SK-N-SH treated with all-trans-retinoic acid at 6 μM for 48 hours (cell line): ENCODE measurements at regions not wholly inside any gene's neighbourhood (a gene's known extent, or its start where the extent isn't known, plus 50 kb on each side); places are given as distances from the start of the nearest gene placed in this dataset.

ENCODE experiments used
- GLIS3 ChIP-seq: fragments of 250-450 bp; sonication (Bioruptor Pico); IDR thresholded peaks from 2 replicates; pipeline ENCODE4 v1.5.0; 2020; ENCODE audit warnings: mild to moderate bottlenecking, moderate library complexity
- OSR1 ChIP-seq: fragments of 250-450 bp; sonication (Bioruptor Pico); IDR thresholded peaks from 2 replicates; pipeline ENCODE4 v1.8.0; 2022; ENCODE audit warnings: moderate library complexity, mild to moderate bottlenecking, inconsistent platforms
- TCF4 ChIP-seq: fragments of 250-450 bp; sonication (Bioruptor Pico); IDR thresholded peaks from 2 replicates; pipeline ENCODE4 v1.8.0; 2021; ENCODE audit warnings: mild to moderate bottlenecking, moderate library complexity, borderline replicate concordance
- ZFP30 ChIP-seq: fragments of 450-650 bp; formaldehyde crosslinking; IDR thresholded peaks from 2 replicates; pipeline ENCODE4 v1.5.0; 2022; ENCODE audit warnings: mild to moderate bottlenecking, moderate library complexity
- TF ChIP-seq, protein P1 (sequence below): fragments of 250-450 bp; sonication (Bioruptor Pico); IDR thresholded peaks from 2 replicates; pipeline ENCODE4 v1.8.0; 2021; ENCODE audit warnings: low read depth, mild to moderate bottlenecking, moderate library complexity, borderline replicate concordance
- TF ChIP-seq, protein P2 (sequence below): fragments of 250-450 bp; sonication (Bioruptor Pico); IDR thresholded peaks from 2 replicates; pipeline ENCODE4 v1.8.0; 2020; ENCODE audit warnings: mild to moderate bottlenecking, moderate library complexity, borderline replicate concordance
- TF ChIP-seq, protein P3 (sequence below): fragments of 250-450 bp; sonication (Bioruptor Pico); IDR thresholded peaks from 2 replicates; pipeline ENCODE4 v1.5.0; 2020; ENCODE audit warnings: mild to moderate bottlenecking, moderate library complexity
- TF ChIP-seq, protein P4 (sequence below): fragments of 250-450 bp; sonication (Bioruptor Pico); IDR thresholded peaks from 2 replicates; pipeline ENCODE4 v1.5.1; 2020; ENCODE audit warnings: low read depth, mild to moderate bottlenecking, moderate library complexity

DNA sequence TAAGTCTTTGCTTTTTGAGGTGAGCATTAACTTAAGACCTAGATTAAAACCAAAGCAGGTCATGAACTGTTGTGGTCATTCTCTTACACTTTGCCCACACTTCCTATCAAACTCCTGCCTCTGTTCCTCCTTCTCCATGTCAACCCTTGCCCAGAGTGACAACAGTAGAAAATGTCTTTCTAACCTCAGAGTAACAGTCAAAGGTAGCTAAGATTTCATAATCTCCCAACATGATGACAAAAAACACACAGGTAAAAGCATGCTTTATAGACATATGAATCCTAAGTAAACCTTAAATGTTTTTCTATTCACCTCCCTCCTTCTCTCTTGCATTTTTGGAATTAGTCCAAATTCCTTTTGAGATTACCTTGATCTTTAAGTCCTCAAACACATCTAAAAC, 422.3 kb downstream of the SPATA31D1 start:
- TF ChIP-seq, protein P1, sequence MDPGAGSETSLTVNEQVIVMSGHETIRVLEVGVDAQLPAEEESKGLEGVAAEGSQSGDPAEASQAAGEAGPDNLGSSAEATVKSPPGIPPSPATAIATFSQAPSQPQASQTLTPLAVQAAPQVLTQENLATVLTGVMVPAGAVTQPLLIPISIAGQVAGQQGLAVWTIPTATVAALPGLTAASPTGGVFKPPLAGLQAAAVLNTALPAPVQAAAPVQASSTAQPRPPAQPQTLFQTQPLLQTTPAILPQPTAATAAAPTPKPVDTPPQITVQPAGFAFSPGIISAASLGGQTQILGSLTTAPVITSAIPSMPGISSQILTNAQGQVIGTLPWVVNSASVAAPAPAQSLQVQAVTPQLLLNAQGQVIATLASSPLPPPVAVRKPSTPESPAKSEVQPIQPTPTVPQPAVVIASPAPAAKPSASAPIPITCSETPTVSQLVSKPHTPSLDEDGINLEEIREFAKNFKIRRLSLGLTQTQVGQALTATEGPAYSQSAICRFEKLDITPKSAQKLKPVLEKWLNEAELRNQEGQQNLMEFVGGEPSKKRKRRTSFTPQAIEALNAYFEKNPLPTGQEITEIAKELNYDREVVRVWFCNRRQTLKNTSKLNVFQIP (CRISPR knock-in tag), result no peak
- TF ChIP-seq TCF4 (CRISPR knock-in tag) (no peak), OSR1 (CRISPR knock-in tag) (no peak), ZFP30 (CRISPR knock-in tag) (no peak), GLIS3 (CRISPR knock-in tag) (no peak)
- TF ChIP-seq, protein P2, sequence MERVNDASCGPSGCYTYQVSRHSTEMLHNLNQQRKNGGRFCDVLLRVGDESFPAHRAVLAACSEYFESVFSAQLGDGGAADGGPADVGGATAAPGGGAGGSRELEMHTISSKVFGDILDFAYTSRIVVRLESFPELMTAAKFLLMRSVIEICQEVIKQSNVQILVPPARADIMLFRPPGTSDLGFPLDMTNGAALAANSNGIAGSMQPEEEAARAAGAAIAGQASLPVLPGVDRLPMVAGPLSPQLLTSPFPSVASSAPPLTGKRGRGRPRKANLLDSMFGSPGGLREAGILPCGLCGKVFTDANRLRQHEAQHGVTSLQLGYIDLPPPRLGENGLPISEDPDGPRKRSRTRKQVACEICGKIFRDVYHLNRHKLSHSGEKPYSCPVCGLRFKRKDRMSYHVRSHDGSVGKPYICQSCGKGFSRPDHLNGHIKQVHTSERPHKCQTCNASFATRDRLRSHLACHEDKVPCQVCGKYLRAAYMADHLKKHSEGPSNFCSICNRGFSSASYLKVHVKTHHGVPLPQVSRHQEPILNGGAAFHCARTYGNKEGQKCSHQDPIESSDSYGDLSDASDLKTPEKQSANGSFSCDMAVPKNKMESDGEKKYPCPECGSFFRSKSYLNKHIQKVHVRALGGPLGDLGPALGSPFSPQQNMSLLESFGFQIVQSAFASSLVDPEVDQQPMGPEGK (CRISPR knock-in tag), result no peak
- TF ChIP-seq, protein P3, sequence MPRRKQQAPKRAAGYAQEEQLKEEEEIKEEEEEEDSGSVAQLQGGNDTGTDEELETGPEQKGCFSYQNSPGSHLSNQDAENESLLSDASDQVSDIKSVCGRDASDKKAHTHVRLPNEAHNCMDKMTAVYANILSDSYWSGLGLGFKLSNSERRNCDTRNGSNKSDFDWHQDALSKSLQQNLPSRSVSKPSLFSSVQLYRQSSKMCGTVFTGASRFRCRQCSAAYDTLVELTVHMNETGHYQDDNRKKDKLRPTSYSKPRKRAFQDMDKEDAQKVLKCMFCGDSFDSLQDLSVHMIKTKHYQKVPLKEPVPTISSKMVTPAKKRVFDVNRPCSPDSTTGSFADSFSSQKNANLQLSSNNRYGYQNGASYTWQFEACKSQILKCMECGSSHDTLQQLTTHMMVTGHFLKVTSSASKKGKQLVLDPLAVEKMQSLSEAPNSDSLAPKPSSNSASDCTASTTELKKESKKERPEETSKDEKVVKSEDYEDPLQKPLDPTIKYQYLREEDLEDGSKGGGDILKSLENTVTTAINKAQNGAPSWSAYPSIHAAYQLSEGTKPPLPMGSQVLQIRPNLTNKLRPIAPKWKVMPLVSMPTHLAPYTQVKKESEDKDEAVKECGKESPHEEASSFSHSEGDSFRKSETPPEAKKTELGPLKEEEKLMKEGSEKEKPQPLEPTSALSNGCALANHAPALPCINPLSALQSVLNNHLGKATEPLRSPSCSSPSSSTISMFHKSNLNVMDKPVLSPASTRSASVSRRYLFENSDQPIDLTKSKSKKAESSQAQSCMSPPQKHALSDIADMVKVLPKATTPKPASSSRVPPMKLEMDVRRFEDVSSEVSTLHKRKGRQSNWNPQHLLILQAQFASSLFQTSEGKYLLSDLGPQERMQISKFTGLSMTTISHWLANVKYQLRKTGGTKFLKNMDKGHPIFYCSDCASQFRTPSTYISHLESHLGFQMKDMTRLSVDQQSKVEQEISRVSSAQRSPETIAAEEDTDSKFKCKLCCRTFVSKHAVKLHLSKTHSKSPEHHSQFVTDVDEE (CRISPR knock-in tag), result no peak
- TF ChIP-seq, protein P4, sequence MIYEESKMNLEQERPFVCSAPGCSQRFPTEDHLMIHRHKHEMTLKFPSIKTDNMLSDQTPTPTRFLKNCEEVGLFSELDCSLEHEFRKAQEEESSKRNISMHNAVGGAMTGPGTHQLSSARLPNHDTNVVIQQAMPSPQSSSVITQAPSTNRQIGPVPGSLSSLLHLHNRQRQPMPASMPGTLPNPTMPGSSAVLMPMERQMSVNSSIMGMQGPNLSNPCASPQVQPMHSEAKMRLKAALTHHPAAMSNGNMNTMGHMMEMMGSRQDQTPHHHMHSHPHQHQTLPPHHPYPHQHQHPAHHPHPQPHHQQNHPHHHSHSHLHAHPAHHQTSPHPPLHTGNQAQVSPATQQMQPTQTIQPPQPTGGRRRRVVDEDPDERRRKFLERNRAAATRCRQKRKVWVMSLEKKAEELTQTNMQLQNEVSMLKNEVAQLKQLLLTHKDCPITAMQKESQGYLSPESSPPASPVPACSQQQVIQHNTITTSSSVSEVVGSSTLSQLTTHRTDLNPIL, result no peak
